Fibroblast of lung (primary cell): ENCODE measurements at regions not wholly inside any gene's neighbourhood (a gene's known extent, or its start where the extent isn't known, plus 50 kb on each side); places are given as distances from the start of the nearest gene placed in this dataset.

Experiments
- DNase-seq, 2 donors: peaks; one replicate each; pipeline versions ENCODE4 v3.0.0 to v3.0.0-alpha.2; 2010; ENCODE audit warnings: low read depth in 2 of 2
- H2AFZ ChIP-seq: 2 replicates; pipeline ENCODE4 v1.5.1; 2012; ENCODE audit warnings: low read length, control low read depth, inconsistent platforms
- H3K27ac ChIP-seq: 2 replicates; pipeline ENCODE4 v1.5.1; 2011; ENCODE audit warnings: low read length, control low read depth; ENCODE audit not compliant: insufficient read depth
- H3K27me3 ChIP-seq: 2 replicates; pipeline ENCODE4 v1.5.1; 2011; ENCODE audit warnings: mild to moderate bottlenecking, low read length; ENCODE audit not compliant: control insufficient read depth, insufficient read depth
- H3K36me3 ChIP-seq: 2 replicates; pipeline ENCODE4 v1.5.1; 2011; ENCODE audit warnings: low read length; ENCODE audit not compliant: control insufficient read depth, insufficient read depth
- H3K4me1 ChIP-seq: 2 replicates; pipeline ENCODE4 v1.5.1; 2011; ENCODE audit warnings: low read length; ENCODE audit not compliant: control insufficient read depth, insufficient read depth; ENCODE audit errors: extremely low read depth
- H3K4me2 ChIP-seq: 2 replicates; pipeline ENCODE4 v1.5.1; 2011; ENCODE audit warnings: low read length, control low read depth; ENCODE audit not compliant: insufficient read depth; ENCODE audit errors: extremely low read depth
- H3K4me3 ChIP-seq, 4 experiments: fragments of 200-600 bp in 1 of 4; sonication (generic) in 1 of 4; replicated peaks in 1 of 4; 2 replicates each; pipeline ENCODE4 v1.5.1; 2011 to 2016; ENCODE audit warnings: low read length in 4 of 4, low read depth in 3 of 4, mild to moderate bottlenecking in 3 of 4, control low read depth in 2 of 4, inconsistent platforms in 1 of 4, mixed read lengths in 1 of 4; ENCODE audit not compliant: insufficient read depth in 1 of 4; ENCODE audit errors: control extremely low read depth in 1 of 4
- H3K79me2 ChIP-seq: 2 replicates; pipeline ENCODE4 v1.5.1; 2012; ENCODE audit warnings: mild to moderate bottlenecking, low read length, inconsistent platforms; ENCODE audit not compliant: control insufficient read depth, insufficient read depth
- H3K9ac ChIP-seq: 2 replicates; pipeline ENCODE4 v1.5.1; 2011; ENCODE audit warnings: mild to moderate bottlenecking, low read length, control low read depth; ENCODE audit not compliant: insufficient read depth
- H3K9me3 ChIP-seq: 2 replicates; pipeline ENCODE4 v1.5.1; 2012; ENCODE audit warnings: low read depth, low read length; ENCODE audit not compliant: control insufficient read depth, insufficient read depth
- H4K20me1 ChIP-seq: 2 replicates; pipeline ENCODE4 v1.5.1; 2011; ENCODE audit warnings: low read length; ENCODE audit not compliant: control insufficient read depth, insufficient read depth; ENCODE audit errors: extremely low read depth
- EZH2 ChIP-seq: IDR thresholded peaks from 2 replicates; pipeline ENCODE4 v1.5.1; 2012; ENCODE audit warnings: low read length, control low read depth, mild to moderate bottlenecking; ENCODE audit errors: missing control alignments
- TF ChIP-seq, protein P1 (sequence below), 2 donors: IDR thresholded peaks in 1 of 2; conservative IDR thresholded peaks in 1 of 2; 1 replicate in 1 of 2; 2 replicates in 1 of 2; pipeline ENCODE4 v1.5.1; 2011 to 2012; ENCODE audit warnings: low read length in 2 of 2, control low read depth in 1 of 2, inconsistent platforms in 1 of 2, low read depth in 1 of 2, mild to moderate bottlenecking in 1 of 2

DNA sequence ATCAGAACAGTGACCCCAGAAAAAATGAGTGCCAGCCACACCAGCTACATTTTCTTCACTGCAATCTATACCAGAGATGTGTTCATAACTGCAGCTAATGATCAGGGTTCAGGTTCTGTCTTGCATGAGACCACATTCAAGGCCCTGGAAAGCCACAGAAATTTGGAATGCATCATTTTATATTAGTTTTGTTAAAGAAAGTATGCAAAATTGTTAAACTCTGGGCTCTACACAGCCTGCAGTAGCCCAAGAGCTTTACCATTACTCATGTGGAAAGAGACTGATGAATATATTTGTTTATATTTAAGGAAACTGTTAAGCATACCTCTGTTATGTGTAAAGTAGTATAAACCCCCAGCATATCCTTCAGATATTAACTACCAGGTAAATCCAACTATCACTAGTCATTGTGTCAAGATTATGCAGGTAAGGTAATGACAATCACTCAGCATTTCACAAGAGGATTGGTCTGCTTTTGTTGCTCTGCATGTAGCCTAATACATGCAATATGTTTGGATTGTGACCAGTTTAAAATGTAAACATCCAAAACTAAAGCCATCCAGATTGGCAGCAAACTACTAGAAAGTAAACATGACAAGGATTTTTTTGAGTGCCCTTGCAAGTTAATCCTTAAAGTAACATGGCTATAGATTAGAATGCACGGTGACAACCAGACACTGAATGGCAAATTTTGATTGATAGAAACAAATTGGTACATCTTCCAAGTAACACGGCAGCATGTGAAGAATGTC is 429.1 kb upstream of the ARGLU1 start:
- TF ChIP-seq EZH2 = no peak
- TF ChIP-seq, protein P1, sequence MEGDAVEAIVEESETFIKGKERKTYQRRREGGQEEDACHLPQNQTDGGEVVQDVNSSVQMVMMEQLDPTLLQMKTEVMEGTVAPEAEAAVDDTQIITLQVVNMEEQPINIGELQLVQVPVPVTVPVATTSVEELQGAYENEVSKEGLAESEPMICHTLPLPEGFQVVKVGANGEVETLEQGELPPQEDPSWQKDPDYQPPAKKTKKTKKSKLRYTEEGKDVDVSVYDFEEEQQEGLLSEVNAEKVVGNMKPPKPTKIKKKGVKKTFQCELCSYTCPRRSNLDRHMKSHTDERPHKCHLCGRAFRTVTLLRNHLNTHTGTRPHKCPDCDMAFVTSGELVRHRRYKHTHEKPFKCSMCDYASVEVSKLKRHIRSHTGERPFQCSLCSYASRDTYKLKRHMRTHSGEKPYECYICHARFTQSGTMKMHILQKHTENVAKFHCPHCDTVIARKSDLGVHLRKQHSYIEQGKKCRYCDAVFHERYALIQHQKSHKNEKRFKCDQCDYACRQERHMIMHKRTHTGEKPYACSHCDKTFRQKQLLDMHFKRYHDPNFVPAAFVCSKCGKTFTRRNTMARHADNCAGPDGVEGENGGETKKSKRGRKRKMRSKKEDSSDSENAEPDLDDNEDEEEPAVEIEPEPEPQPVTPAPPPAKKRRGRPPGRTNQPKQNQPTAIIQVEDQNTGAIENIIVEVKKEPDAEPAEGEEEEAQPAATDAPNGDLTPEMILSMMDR (conservative IDR thresholded peaks at IDR 0.05 in 1 of 2, IDR thresholded peaks at IDR 0.05 in 1 of 2; ENCODE audit: low read depth in 1 of 2, low read length in 2 of 2) = no peak

DNA sequence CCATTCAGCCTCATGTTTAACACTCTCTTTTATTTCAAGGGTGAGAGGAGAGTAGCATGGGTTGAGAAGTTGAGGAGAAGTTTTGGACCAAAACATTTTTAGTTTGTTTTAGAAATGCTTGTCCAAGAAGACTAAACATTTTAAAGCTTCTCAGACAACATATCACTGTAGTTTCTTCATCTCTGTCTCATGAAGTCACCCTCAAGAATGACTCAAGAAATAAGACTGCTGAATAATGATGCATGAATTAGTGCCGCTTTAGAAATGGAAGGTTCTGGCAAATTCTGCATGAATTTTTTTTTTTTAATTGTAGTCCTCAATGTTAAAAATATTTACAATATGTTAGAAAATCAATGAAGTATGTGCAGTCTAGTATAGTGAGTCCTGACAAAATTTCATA is 422.7 kb upstream of the ARGLU1 start:
- no peaks in the 10 kb centered on the region for H4K20me1 ChIP-seq
- DNase-seq = peak in 1 of 2 donors; percentile 32
- H3K27me3 ChIP-seq = no peaks in the 10 kb centered on the region
- H3K9me3 ChIP-seq = no peaks in the 10 kb centered on the region
- H3K4me1 ChIP-seq = no peaks in the 10 kb centered on the region
- TF ChIP-seq, protein P1 (conservative IDR thresholded peaks at IDR 0.05 in 1 of 2, IDR thresholded peaks at IDR 0.05 in 1 of 2; ENCODE audit: low read depth in 1 of 2, low read length in 2 of 2) = no peak
- no peak for TF ChIP-seq EZH2
- H3K4me2 ChIP-seq = no peak overlapping the region
- H2AFZ ChIP-seq = no peak overlapping the region
- H3K36me3 ChIP-seq = no peaks in the 10 kb centered on the region
- no peak overlapping the region for H3K27ac ChIP-seq
- no peaks in the 10 kb centered on the region for H3K79me2 ChIP-seq
- H3K4me3 ChIP-seq = no peak overlapping the region
- H3K9ac ChIP-seq = no peak overlapping the region

More for the DNA sequence above, 429.1 kb upstream of the ARGLU1 start:
- Histone ChIP-seq H3K9ac (no peak overlapping the region), H3K4me2 (peak overlapping the region; percentile 68), H4K20me1 (no peaks in the 10 kb centered on the region), H3K27me3 (no peaks in the 10 kb centered on the region), H3K27ac (no peak overlapping the region), H3K36me3 (no peaks in the 10 kb centered on the region), H3K4me3 (no peak overlapping the region), H2AFZ (no peak overlapping the region), H3K9me3 (no peaks in the 10 kb centered on the region), H3K4me1 (peaks cover 2% of the 10 kb centered on the region), H3K79me2 (no peaks in the 10 kb centered on the region)
- DNase-seq = peak; percentile 28 to 34

DNA sequence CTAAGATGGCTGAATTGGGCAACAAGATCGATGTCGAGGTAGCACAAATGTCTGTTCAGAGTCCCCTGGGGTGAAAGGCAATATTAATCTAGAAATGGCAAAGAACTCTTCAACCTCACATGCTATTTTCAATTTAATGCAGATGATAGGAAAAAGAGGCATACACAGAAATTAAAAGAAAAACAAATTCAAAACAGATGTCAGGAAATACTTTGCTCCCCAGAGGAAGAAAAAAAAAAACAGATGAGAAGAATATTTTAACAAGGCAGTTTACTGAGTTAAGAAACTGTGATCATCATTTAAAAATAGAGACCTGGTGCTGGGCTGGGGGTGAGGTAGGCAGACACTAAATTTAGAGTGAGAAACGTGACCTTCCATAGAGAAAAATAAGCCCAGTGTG is 421.9 kb upstream of the ARGLU1 start:
- Histone ChIP-seq H3K79me2 (no peaks in the 10 kb centered on the region), H3K9me3 (no peaks in the 10 kb centered on the region), H3K9ac (no peak overlapping the region), H3K4me1 (no peaks in the 10 kb centered on the region), H4K20me1 (no peaks in the 10 kb centered on the region), H3K27me3 (no peaks in the 10 kb centered on the region), H3K4me2 (peak overlapping the region; percentile 32), H3K27ac (no peak overlapping the region), H3K4me3 (no peak overlapping the region), H3K36me3 (no peaks in the 10 kb centered on the region), H2AFZ (no peak overlapping the region)
- TF ChIP-seq, protein P1 (conservative IDR thresholded peaks at IDR 0.05 in 1 of 2, IDR thresholded peaks at IDR 0.05 in 1 of 2; ENCODE audit: low read depth in 1 of 2, low read length in 2 of 2) = no peak
- no peak for TF ChIP-seq EZH2
- no peak for DNase-seq
